ENCODE measurements at regions not wholly inside any gene's neighbourhood (a gene's known extent, or its start where the extent isn't known, plus 50 kb on each side); places are given as distances from the start of the nearest gene placed in this dataset.

- H3K27ac ChIP-seq = no peak overlapping the region
- H3K4me3 ChIP-seq (ENCODE audit: low read depth, low read length) = no peak overlapping the region
- no peaks in the 10 kb centered on the region for H3K9me3 ChIP-seq (ENCODE audit: severe bottlenecking)
- H3K27me3 ChIP-seq (ENCODE audit: insufficient read depth, low read depth, severe bottlenecking) = no peaks in the 10 kb centered on the region
- no peaks in the 10 kb centered on the region for H3K36me3 ChIP-seq
- DNase-seq = no peak
- TF ChIP-seq, protein P1, sequence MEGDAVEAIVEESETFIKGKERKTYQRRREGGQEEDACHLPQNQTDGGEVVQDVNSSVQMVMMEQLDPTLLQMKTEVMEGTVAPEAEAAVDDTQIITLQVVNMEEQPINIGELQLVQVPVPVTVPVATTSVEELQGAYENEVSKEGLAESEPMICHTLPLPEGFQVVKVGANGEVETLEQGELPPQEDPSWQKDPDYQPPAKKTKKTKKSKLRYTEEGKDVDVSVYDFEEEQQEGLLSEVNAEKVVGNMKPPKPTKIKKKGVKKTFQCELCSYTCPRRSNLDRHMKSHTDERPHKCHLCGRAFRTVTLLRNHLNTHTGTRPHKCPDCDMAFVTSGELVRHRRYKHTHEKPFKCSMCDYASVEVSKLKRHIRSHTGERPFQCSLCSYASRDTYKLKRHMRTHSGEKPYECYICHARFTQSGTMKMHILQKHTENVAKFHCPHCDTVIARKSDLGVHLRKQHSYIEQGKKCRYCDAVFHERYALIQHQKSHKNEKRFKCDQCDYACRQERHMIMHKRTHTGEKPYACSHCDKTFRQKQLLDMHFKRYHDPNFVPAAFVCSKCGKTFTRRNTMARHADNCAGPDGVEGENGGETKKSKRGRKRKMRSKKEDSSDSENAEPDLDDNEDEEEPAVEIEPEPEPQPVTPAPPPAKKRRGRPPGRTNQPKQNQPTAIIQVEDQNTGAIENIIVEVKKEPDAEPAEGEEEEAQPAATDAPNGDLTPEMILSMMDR (IDR thresholded peaks at IDR 0.05; ENCODE audit: low read depth, low read length) = no peak
Observed at GRCh38 chr6:23731609-23732008, 394.4 kb upstream of the NRSN1 start.

DNA sequence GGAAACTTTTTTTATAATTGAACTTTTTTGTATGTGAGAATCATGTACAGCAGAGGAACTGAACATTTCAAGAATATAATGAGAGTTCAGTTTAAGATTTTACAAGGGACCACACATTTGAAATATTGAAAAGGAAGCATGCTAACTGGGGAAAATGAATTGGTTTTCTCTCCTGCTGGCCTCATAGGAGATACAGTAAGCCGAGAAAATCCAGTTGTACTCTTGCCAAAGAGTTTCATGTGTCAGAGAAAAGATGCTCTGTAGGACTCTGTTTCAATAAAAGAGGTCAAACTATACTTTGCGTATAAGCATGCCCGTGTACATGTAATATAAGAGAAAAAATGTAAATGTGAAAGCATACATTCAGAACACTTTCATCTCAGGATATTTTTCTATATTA, 393.5 kb upstream of the NRSN1 start:
- Histone ChIP-seq H3K27ac (no peak overlapping the region), H3K27me3 (ENCODE audit: insufficient read depth, low read depth, severe bottlenecking) (no peaks in the 10 kb centered on the region), H3K36me3 (no peaks in the 10 kb centered on the region), H3K9me3 (ENCODE audit: severe bottlenecking) (no peaks in the 10 kb centered on the region), H3K4me3 (ENCODE audit: low read depth, low read length) (no peak overlapping the region)
- no peak for DNase-seq
- TF ChIP-seq, protein P1 (IDR thresholded peaks at IDR 0.05; ENCODE audit: low read depth, low read length) = no peak

DNA sequence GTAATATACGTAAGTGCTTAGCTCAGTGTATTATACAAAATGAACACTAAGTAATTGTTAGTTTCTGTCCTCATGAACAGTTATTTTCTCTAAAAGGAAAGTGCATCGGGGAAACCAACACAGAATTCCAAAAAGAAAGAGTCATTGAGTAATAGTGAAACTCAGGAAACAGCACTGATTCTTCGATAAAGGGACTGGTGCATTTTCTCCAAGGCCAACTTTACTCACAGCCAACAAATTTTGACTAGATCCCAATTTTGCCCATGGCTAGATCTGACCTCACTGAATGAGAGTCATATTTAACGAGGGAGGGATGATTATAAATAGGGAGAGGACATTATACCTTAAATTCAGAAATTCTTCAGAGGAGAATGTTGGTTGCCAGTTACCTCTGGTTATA, 390.9 kb upstream of the NRSN1 start:
- TF ChIP-seq, protein P1 (IDR thresholded peaks at IDR 0.05; ENCODE audit: low read depth, low read length) = no peak
- H3K27me3 ChIP-seq (ENCODE audit: insufficient read depth, low read depth, severe bottlenecking) = no peaks in the 10 kb centered on the region
- no peak overlapping the region for H3K4me3 ChIP-seq (ENCODE audit: low read depth, low read length)
- H3K9me3 ChIP-seq (ENCODE audit: severe bottlenecking) = no peaks in the 10 kb centered on the region
- H3K36me3 ChIP-seq = no peaks in the 10 kb centered on the region
- no peak overlapping the region for H3K27ac ChIP-seq
- no peak for DNase-seq

DNA sequence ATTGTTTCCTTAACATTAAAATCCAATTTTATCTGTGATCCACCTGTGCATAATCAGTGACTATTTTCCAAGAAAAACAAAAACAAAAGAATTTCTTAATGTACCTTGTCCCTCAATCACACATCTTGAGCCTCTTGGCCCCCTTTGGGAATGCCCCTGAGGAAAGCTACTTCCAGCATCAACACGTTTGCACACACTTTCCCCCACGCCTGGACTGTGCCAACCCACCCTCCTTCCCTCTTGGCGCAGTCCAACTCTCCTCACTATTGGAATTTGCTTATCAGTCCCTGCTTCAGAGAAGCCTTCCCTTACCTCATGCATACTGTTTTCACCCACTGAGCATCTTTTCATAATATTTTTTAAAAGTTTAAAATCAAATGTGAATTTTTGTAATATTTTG, 389.4 kb upstream of the NRSN1 start:
- no peak for DNase-seq
- Histone ChIP-seq H3K36me3 (no peaks in the 10 kb centered on the region), H3K9me3 (ENCODE audit: severe bottlenecking) (no peaks in the 10 kb centered on the region), H3K27ac (no peak overlapping the region), H3K27me3 (ENCODE audit: insufficient read depth, low read depth, severe bottlenecking) (no peaks in the 10 kb centered on the region), H3K4me3 (ENCODE audit: low read depth, low read length) (no peak overlapping the region)
- TF ChIP-seq, protein P1 (IDR thresholded peaks at IDR 0.05; ENCODE audit: low read depth, low read length) = no peak

- no peak overlapping the region for H3K27ac ChIP-seq
- no peaks in the 10 kb centered on the region for H3K9me3 ChIP-seq (ENCODE audit: severe bottlenecking)
- no peaks in the 10 kb centered on the region for H3K36me3 ChIP-seq
- TF ChIP-seq, protein P1 (IDR thresholded peaks at IDR 0.05; ENCODE audit: low read depth, low read length) = no peak
- H3K27me3 ChIP-seq (ENCODE audit: insufficient read depth, low read depth, severe bottlenecking) = no peaks in the 10 kb centered on the region
- no peak overlapping the region for H3K4me3 ChIP-seq (ENCODE audit: low read depth, low read length)
- DNase-seq = no peak
Observed at GRCh38 chr6:23747239-23747638, 378.8 kb upstream of the NRSN1 start.

DNA sequence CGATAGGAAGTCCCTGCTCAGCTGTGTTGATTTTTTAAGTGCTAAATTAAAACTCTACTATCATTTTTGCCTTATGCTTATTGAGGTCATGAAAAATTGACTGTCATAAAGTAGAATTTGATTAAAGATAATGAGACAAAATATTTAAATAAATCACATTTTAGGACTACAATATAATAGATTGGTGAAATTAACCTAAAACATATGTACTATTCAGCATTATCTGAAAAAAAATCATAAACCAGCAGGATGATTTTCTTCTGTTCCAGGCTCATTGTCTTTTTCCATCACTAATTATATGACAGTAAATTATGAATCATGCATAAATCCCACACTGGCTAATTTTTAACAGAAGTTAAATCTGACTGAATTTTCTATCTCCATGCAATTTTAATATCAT, 373.6 kb upstream of the NRSN1 start:
- TF ChIP-seq, protein P1 (IDR thresholded peaks at IDR 0.05; ENCODE audit: low read depth, low read length) = no peak
- H3K27ac ChIP-seq = no peak overlapping the region
- H3K27me3 ChIP-seq (ENCODE audit: insufficient read depth, low read depth, severe bottlenecking) = no peaks in the 10 kb centered on the region
- peaks cover 10% of the 10 kb centered on the region for H3K9me3 ChIP-seq (ENCODE audit: severe bottlenecking)
- H3K4me3 ChIP-seq (ENCODE audit: low read depth, low read length) = no peak overlapping the region
- H3K36me3 ChIP-seq = no peaks in the 10 kb centered on the region
- no peak for DNase-seq
